Keratinocyte (primary cell): ENCODE measurements at regions not wholly inside any gene's neighbourhood (a gene's known extent, or its start where the extent isn't known, plus 50 kb on each side); places are given as distances from the start of the nearest gene placed in this dataset.

Source experiments
- DNase-seq: peaks from one replicate; pipeline ENCODE4 v3.0.0-alpha.2; 2011; ENCODE audit warnings: low read depth, missing footprints, low spot score
- FAIRE-seq: peaks from 2 replicates; lab custom pipeline; 2011; peaks lifted over from hg19 to GRCh38; lab: Jason Lieb, UNC
- H2AFZ ChIP-seq: 2 replicates; pipeline ENCODE4 v1.6.0; 2012; ENCODE audit warnings: low read length, control low read depth, inconsistent platforms; ENCODE audit not compliant: control insufficient read depth
- H3K27ac ChIP-seq: 2 replicates; pipeline ENCODE4 v1.5.1; 2011; ENCODE audit warnings: low read length; ENCODE audit not compliant: control insufficient read depth, insufficient read depth
- H3K27me3 ChIP-seq: 3 replicates; pipeline ENCODE4 v1.6.0; 2011; ENCODE audit warnings: low read length; ENCODE audit not compliant: control insufficient read depth, insufficient read depth; ENCODE audit errors: extremely low read depth
- H3K36me3 ChIP-seq, 2 experiments: 2 replicates in 1 of 2; 3 replicates in 1 of 2; pipeline ENCODE4 v1.5.1; 2011; ENCODE audit warnings: low read length in 2 of 2, mild to moderate bottlenecking in 1 of 2; ENCODE audit not compliant: control insufficient read depth in 2 of 2, insufficient read depth in 2 of 2; ENCODE audit errors: extremely low read depth in 1 of 2
- H3K4me1 ChIP-seq: 3 replicates; pipeline ENCODE4 v1.5.1; 2011; ENCODE audit warnings: low read length; ENCODE audit not compliant: control insufficient read depth, insufficient read depth; ENCODE audit errors: extremely low read depth
- H3K4me2 ChIP-seq: 3 replicates; pipeline ENCODE4 v1.6.0; 2011; ENCODE audit warnings: low read depth, low read length; ENCODE audit not compliant: control insufficient read depth, insufficient read depth; ENCODE audit errors: extremely low read depth
- H3K4me3 ChIP-seq, 3 experiments: fragments of 200-600 bp in 1 of 3; sonication (generic) in 1 of 3; 2 replicates in 2 of 3; 3 replicates in 1 of 3; pipeline ENCODE4 v1.5.1; 2011 to 2016; ENCODE audit warnings: low read length in 3 of 3, mild to moderate bottlenecking in 3 of 3, control low read depth in 2 of 3, inconsistent platforms in 1 of 3, low read depth in 1 of 3, mixed read lengths in 1 of 3, mixed run types in 1 of 3, moderate library complexity in 1 of 3; ENCODE audit not compliant: control insufficient read depth in 2 of 3, insufficient read depth in 2 of 3; ENCODE audit errors: extremely low read depth in 1 of 3
- H3K79me2 ChIP-seq: 2 replicates; pipeline ENCODE4 v1.6.0; 2012; ENCODE audit warnings: low read length; ENCODE audit not compliant: control insufficient read depth, insufficient read depth
- H3K9ac ChIP-seq: 3 replicates; pipeline ENCODE4 v1.6.0; 2011; ENCODE audit warnings: low read length; ENCODE audit not compliant: control insufficient read depth, insufficient read depth; ENCODE audit errors: extremely low read depth
- H3K9me1 ChIP-seq: 3 replicates; pipeline ENCODE4 v1.6.0; 2011; ENCODE audit warnings: low read length; ENCODE audit not compliant: control insufficient read depth, insufficient read depth; ENCODE audit errors: extremely low read depth
- H3K9me3 ChIP-seq: 2 replicates; pipeline ENCODE4 v1.5.1; 2012; ENCODE audit warnings: low read depth, low read length; ENCODE audit not compliant: control insufficient read depth
- H4K20me1 ChIP-seq: 3 replicates; pipeline ENCODE4 v1.6.0; 2011; ENCODE audit warnings: low read length; ENCODE audit not compliant: control insufficient read depth, insufficient read depth; ENCODE audit errors: extremely low read depth
- EZH2 ChIP-seq: IDR thresholded peaks from one replicate; pipeline ENCODE4 v1.6.1; 2012; ENCODE audit warnings: inconsistent platforms, mild to moderate bottlenecking, low read length, moderate library complexity
- dilution Hi-C: fragments of 300-500 bp; cut with MboI; formaldehyde crosslinking; loops from one replicate; pipeline ENCODE4 v1.7.0; 2020; ENCODE audit warnings: low sequenced_read_pairs; ENCODE audit not compliant: extremely low pct_ligation_motif_present
- TF ChIP-seq, protein P1 (sequence below), 3 experiments: IDR thresholded peaks in 1 of 3; conservative IDR thresholded peaks in 1 of 3; optimal IDR thresholded peaks in 1 of 3; 2 replicates in 2 of 3; 3 replicates in 1 of 3; pipeline versions ENCODE3 to v1.5.1; 2011; ENCODE audit warnings: low read length in 3 of 3, mild to moderate bottlenecking in 3 of 3, moderate library complexity in 2 of 3, control low read depth in 1 of 3, inconsistent platforms in 1 of 3; ENCODE audit not compliant: insufficient read depth in 2 of 3; ENCODE audit errors: extremely low read depth in 1 of 3

- DNase-seq: no peak
- H3K27ac ChIP-seq: no peak overlapping the region
- no peaks in the 10 kb centered on the region for H3K36me3 ChIP-seq
- no peaks in the 10 kb centered on the region for H3K9me3 ChIP-seq
- no peak overlapping the region for H3K4me2 ChIP-seq
- H3K9ac ChIP-seq: no peak overlapping the region
- no peak for FAIRE-seq
- no peak overlapping the region for H3K4me3 ChIP-seq
- no peaks in the 10 kb centered on the region for H3K27me3 ChIP-seq
- TF ChIP-seq, protein P1, sequence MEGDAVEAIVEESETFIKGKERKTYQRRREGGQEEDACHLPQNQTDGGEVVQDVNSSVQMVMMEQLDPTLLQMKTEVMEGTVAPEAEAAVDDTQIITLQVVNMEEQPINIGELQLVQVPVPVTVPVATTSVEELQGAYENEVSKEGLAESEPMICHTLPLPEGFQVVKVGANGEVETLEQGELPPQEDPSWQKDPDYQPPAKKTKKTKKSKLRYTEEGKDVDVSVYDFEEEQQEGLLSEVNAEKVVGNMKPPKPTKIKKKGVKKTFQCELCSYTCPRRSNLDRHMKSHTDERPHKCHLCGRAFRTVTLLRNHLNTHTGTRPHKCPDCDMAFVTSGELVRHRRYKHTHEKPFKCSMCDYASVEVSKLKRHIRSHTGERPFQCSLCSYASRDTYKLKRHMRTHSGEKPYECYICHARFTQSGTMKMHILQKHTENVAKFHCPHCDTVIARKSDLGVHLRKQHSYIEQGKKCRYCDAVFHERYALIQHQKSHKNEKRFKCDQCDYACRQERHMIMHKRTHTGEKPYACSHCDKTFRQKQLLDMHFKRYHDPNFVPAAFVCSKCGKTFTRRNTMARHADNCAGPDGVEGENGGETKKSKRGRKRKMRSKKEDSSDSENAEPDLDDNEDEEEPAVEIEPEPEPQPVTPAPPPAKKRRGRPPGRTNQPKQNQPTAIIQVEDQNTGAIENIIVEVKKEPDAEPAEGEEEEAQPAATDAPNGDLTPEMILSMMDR (optimal IDR thresholded peaks at IDR 0.05 in 1 of 3, IDR thresholded peaks at IDR 0.05 in 1 of 3, conservative IDR thresholded peaks at IDR 0.05 in 1 of 3; ENCODE audit: extremely low read depth in 1 of 3, insufficient read depth in 2 of 3, low read length in 3 of 3): no peak
- TF ChIP-seq EZH2: no peak
- no peaks in the 10 kb centered on the region for H4K20me1 ChIP-seq
- H2AFZ ChIP-seq: no peak overlapping the region
- H3K4me1 ChIP-seq: no peaks in the 10 kb centered on the region
- no peaks in the 10 kb centered on the region for H3K79me2 ChIP-seq
- dilution Hi-C loops: no loop called here
- no peaks in the 10 kb centered on the region for H3K9me1 ChIP-seq
These were observed 62.7 kb downstream of the ATOH1 start for GRCh38 chr4:93891244-93891643.

- Histone ChIP-seq H3K36me3 (no peaks in the 10 kb centered on the region), H3K9ac (no peak overlapping the region), H4K20me1 (no peaks in the 10 kb centered on the region), H3K9me1 (no peaks in the 10 kb centered on the region), H3K27me3 (no peaks in the 10 kb centered on the region), H3K9me3 (no peaks in the 10 kb centered on the region), H2AFZ (no peak overlapping the region), H3K4me1 (no peaks in the 10 kb centered on the region), H3K27ac (no peak overlapping the region), H3K4me2 (no peak overlapping the region), H3K4me3 (no peak overlapping the region), H3K79me2 (no peaks in the 10 kb centered on the region)
- FAIRE-seq (no peak), DNase-seq (no peak)
- dilution Hi-C loops: no loop called here
- no peak for TF ChIP-seq EZH2
- TF ChIP-seq, protein P1 (optimal IDR thresholded peaks at IDR 0.05 in 1 of 3, IDR thresholded peaks at IDR 0.05 in 1 of 3, conservative IDR thresholded peaks at IDR 0.05 in 1 of 3; ENCODE audit: extremely low read depth in 1 of 3, insufficient read depth in 2 of 3, low read length in 3 of 3): no peak
These were observed 66.4 kb downstream of the ATOH1 start for GRCh38 chr4:93894995-93895394.
